HEK293 (cell line): ENCODE measurements at regions not wholly inside any gene's neighbourhood (a gene's known extent, or its start where the extent isn't known, plus 50 kb on each side); places are given as distances from the start of the nearest gene placed in this dataset.

Experiments
- CTCF ChIA-PET: fragments of 350-600 bp; formaldehyde crosslinking; extraction: SDS; loops from one replicate; lab custom pipeline; 2021; ENCODE audit warnings: antibody characterized with exemption; lab: Yijun Ruan, JAX
- POLR2A ChIA-PET: fragments of 300-600 bp; formaldehyde crosslinking; extraction: SDS; loops from one replicate; lab custom pipeline; 2020; ENCODE audit warnings: antibody characterized with exemption, inconsistent platforms; lab: Yijun Ruan, JAX
- H3K27ac ChIP-seq: fragments of 200-500 bp; sonication (Bioruptor generic); 2 replicates; pipeline ENCODE4 v1.5.1; 2014; ENCODE audit warnings: low read depth, low read length, control low read depth, inconsistent platforms; ENCODE audit errors: extremely low read depth
- H3K36me3 ChIP-seq, 2 experiments: fragments of 200-500 bp in 1 of 2; sonication (Bioruptor generic) in 1 of 2; 1 replicate in 1 of 2; 2 replicates in 1 of 2; pipeline ENCODE4 v1.5.1; 2014 to 2017; ENCODE audit warnings: inconsistent platforms in 2 of 2, low read length in 2 of 2; ENCODE audit not compliant: control insufficient read depth in 2 of 2, insufficient read depth in 1 of 2
- H3K4me1 ChIP-seq: fragments of 200-500 bp; sonication (Bioruptor generic); 2 replicates; pipeline ENCODE4 v1.5.1; 2014; ENCODE audit warnings: mild to moderate bottlenecking, low read length, inconsistent platforms; ENCODE audit not compliant: control insufficient read depth, insufficient read depth
- H3K4me3 ChIP-seq: 2 replicates; pipeline ENCODE4 v1.5.1; 2011; ENCODE audit warnings: low read depth, mild to moderate bottlenecking, control low read depth, low read length, moderate library complexity
- H3K9me3 ChIP-seq: fragments of 200-500 bp; sonication (Bioruptor generic); 2 replicates; pipeline ENCODE4 v1.5.1; 2014; ENCODE audit warnings: low read depth, low read length, inconsistent platforms; ENCODE audit not compliant: control insufficient read depth, insufficient read depth
- GLI4 ChIP-seq: fragments of 450-650 bp; formaldehyde crosslinking; IDR thresholded peaks from 2 replicates; pipeline ENCODE4 v1.5.1; 2016; ENCODE audit warnings: missing biosample characterization, missing genetic modification characterization
- MZF1 ChIP-seq: fragments of 450-650 bp; formaldehyde crosslinking; IDR thresholded peaks from 2 replicates; pipeline ENCODE4 v1.5.1; 2017; ENCODE audit warnings: missing biosample characterization, missing genetic modification characterization, borderline replicate concordance
- SP7 ChIP-seq: fragments of 450-650 bp; formaldehyde crosslinking; IDR thresholded peaks from 2 replicates; pipeline ENCODE4 v1.5.1; 2016; ENCODE audit warnings: missing biosample characterization, missing genetic modification characterization
- YY2 ChIP-seq: fragments of 450-650 bp; formaldehyde crosslinking; IDR thresholded peaks from 2 replicates; pipeline ENCODE4 v1.5.1; 2016; ENCODE audit warnings: missing biosample characterization, missing genetic modification characterization
- ZBTB17 ChIP-seq: fragments of 450-650 bp; formaldehyde crosslinking; IDR thresholded peaks from 2 replicates; pipeline ENCODE4 v1.5.1; 2016; ENCODE audit warnings: missing biosample characterization, missing genetic modification characterization
- ZNF146 ChIP-seq: fragments of 450-650 bp; formaldehyde crosslinking; IDR thresholded peaks from 2 replicates; pipeline ENCODE4 v1.5.1; 2016; ENCODE audit warnings: missing biosample characterization, missing genetic modification characterization
- ZNF184 ChIP-seq: fragments of 450-650 bp; IDR thresholded peaks from 2 replicates; pipeline ENCODE4 v1.5.1; 2018; ENCODE audit warnings: missing biosample characterization, mild to moderate bottlenecking, missing genetic modification characterization
- ZNF202 ChIP-seq: fragments of 450-650 bp; formaldehyde crosslinking; IDR thresholded peaks from 2 replicates; pipeline ENCODE4 v1.5.1; 2016; ENCODE audit warnings: missing biosample characterization, missing genetic modification characterization, borderline replicate concordance
- ZNF23 ChIP-seq: fragments of 450-650 bp; formaldehyde crosslinking; IDR thresholded peaks from 2 replicates; pipeline ENCODE4 v1.5.1; 2016; ENCODE audit warnings: missing biosample characterization, missing genetic modification characterization, borderline replicate concordance
- ZNF280C ChIP-seq: fragments of 450-650 bp; formaldehyde crosslinking; IDR thresholded peaks from 2 replicates; pipeline ENCODE4 v1.5.1; 2016; ENCODE audit warnings: missing biosample characterization, missing genetic modification characterization
- ZNF280D ChIP-seq: fragments of 450-650 bp; formaldehyde crosslinking; IDR thresholded peaks from 2 replicates; pipeline ENCODE4 v1.5.1; 2016; ENCODE audit warnings: missing biosample characterization, missing genetic modification characterization
- ZNF473 ChIP-seq: fragments of 450-650 bp; formaldehyde crosslinking; IDR thresholded peaks from 2 replicates; pipeline ENCODE4 v1.5.1; 2017; ENCODE audit warnings: missing biosample characterization, missing genetic modification characterization
- ZNF510 ChIP-seq: fragments of 450-650 bp; formaldehyde crosslinking; IDR thresholded peaks from 2 replicates; pipeline ENCODE4 v1.5.1; 2018; ENCODE audit warnings: mild to moderate bottlenecking, missing genetic modification characterization, missing biosample characterization; ENCODE audit not compliant: insufficient replicate concordance
- ZNF514 ChIP-seq: fragments of 450-650 bp; formaldehyde crosslinking; IDR thresholded peaks from 2 replicates; pipeline ENCODE4 v1.5.1; 2016; ENCODE audit warnings: missing biosample characterization, missing genetic modification characterization
- ZNF549 ChIP-seq: fragments of 450-650 bp; IDR thresholded peaks from 2 replicates; pipeline ENCODE4 v1.5.1; 2018; ENCODE audit warnings: missing biosample characterization, missing genetic modification characterization, mild to moderate bottlenecking, inconsistent platforms, moderate library complexity
- ZNF585B ChIP-seq: fragments of 450-650 bp; formaldehyde crosslinking; IDR thresholded peaks from 2 replicates; pipeline ENCODE4 v1.5.1; 2016; ENCODE audit warnings: missing biosample characterization, missing genetic modification characterization
- ZNF785 ChIP-seq: fragments of 450-650 bp; formaldehyde crosslinking; IDR thresholded peaks from 2 replicates; pipeline ENCODE4 v1.5.1; 2016; ENCODE audit warnings: missing biosample characterization, missing genetic modification characterization
- ZNF792 ChIP-seq: fragments of 450-650 bp; formaldehyde crosslinking; IDR thresholded peaks from 2 replicates; pipeline ENCODE4 v1.5.1; 2016; ENCODE audit warnings: missing biosample characterization, missing genetic modification characterization
- ZSCAN30 ChIP-seq: fragments of 450-650 bp; IDR thresholded peaks from 2 replicates; pipeline ENCODE4 v1.5.1; 2018; ENCODE audit warnings: missing biosample characterization, mild to moderate bottlenecking, missing genetic modification characterization, moderate library complexity
- TF ChIP-seq, protein P1 (sequence below): fragments of 450-650 bp; IDR thresholded peaks from 2 replicates; pipeline ENCODE4 v1.5.1; 2018; ENCODE audit warnings: missing biosample characterization, missing genetic modification characterization
- TF ChIP-seq, protein P2 (sequence below): fragments of 450-650 bp; formaldehyde crosslinking; IDR thresholded peaks from 2 replicates; pipeline ENCODE4 v1.5.1; 2016; ENCODE audit warnings: missing biosample characterization, missing genetic modification characterization

GRCh38 chr3:55170444-55170843 lies 242.6 kb upstream of the LRTM1 start (continued):
- TF ChIP-seq ZNF280C (tag by site-specific recombination): no peak
- TF ChIP-seq, all 188 proteins: peak for 0

GRCh38 chr3:55169608-55170072 lies 241.8 kb upstream of the LRTM1 start:
- no peaks in the 10 kb centered on the region for H3K9me3 ChIP-seq
- no peak for TF ChIP-seq GLI4 (tag by site-specific recombination)
- TF ChIP-seq ZNF280D (tag by site-specific recombination): no peak
- no peak for TF ChIP-seq MZF1 (tag by site-specific recombination)
- TF ChIP-seq ZSCAN30 (tag by site-specific recombination): no peak
- TF ChIP-seq SP7: no peak
- TF ChIP-seq ZNF473 (tag by site-specific recombination): no peak
- TF ChIP-seq ZBTB17 (tag by site-specific recombination): no peak
- no peak for TF ChIP-seq ZNF585B
- TF ChIP-seq ZNF549 (tag by site-specific recombination): no peak
- TF ChIP-seq ZNF792 (tag by site-specific recombination): no peak
- TF ChIP-seq ZNF23: no peak
- no peak for TF ChIP-seq ZNF510 (tag by site-specific recombination)
- H3K36me3 ChIP-seq: no peaks in the 10 kb centered on the region
- no peak overlapping the region for H3K4me3 ChIP-seq
- H3K27ac ChIP-seq: no peak overlapping the region
- ChIA-PET POLR2A (no interaction called here), CTCF (interaction anchor here (3.6 kb wide), 1 partner anchor 11 kb away, joined by 13 read pairs; no protein-coding TSS in a partner anchor)
- H3K4me1 ChIP-seq: no peaks in the 10 kb centered on the region

DNA sequence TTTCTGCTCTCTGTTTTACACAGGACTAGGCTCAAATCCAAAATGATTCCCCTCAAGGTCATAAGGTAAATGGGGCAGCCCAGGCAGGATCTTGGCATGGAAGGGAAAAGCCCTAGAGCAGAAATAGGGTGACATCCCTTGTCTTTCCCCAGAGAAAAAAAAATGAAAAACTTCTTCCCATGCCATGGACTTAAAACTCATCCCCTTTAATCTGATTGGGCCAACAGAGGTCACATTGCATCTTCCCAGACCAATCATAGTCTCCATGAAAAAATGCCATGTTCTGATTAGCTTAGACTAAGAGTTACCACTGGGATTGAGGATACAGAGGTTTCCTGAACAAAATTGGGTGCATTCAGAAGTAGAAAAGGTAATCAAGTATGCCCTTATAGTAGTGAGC lies 241.3 kb upstream of the LRTM1 start:
- no peaks in the 10 kb centered on the region for H3K36me3 ChIP-seq
- H3K4me1 ChIP-seq: no peaks in the 10 kb centered on the region
- TF ChIP-seq ZNF785 (no peak), ZNF280C (tag by site-specific recombination) (no peak), ZNF184 (tag by site-specific recombination) (no peak), ZNF146 (tag by site-specific recombination) (no peak), YY2 (no peak), ZNF514 (tag by site-specific recombination) (no peak), ZNF202 (no peak)
- TF ChIP-seq, protein P1, sequence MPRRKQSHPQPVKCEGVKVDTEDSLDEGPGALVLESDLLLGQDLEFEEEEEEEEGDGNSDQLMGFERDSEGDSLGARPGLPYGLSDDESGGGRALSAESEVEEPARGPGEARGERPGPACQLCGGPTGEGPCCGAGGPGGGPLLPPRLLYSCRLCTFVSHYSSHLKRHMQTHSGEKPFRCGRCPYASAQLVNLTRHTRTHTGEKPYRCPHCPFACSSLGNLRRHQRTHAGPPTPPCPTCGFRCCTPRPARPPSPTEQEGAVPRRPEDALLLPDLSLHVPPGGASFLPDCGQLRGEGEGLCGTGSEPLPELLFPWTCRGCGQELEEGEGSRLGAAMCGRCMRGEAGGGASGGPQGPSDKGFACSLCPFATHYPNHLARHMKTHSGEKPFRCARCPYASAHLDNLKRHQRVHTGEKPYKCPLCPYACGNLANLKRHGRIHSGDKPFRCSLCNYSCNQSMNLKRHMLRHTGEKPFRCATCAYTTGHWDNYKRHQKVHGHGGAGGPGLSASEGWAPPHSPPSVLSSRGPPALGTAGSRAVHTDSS (tag by site-specific recombination): no peak
- TF ChIP-seq, protein P2, sequence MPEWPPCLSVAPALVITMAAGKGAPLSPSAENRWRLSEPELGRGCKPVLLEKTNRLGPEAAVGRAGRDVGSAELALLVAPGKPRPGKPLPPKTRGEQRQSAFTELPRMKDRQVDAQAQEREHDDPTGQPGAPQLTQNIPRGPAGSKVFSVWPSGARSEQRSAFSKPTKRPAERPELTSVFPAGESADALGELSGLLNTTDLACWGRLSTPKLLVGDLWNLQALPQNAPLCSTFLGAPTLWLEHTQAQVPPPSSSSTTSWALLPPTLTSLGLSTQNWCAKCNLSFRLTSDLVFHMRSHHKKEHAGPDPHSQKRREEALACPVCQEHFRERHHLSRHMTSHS (tag by site-specific recombination): no peak
- TF ChIP-seq, all 188 proteins: peak for 0
- no peaks in the 10 kb centered on the region for H3K9me3 ChIP-seq
- ChIA-PET POLR2A (no interaction called here), CTCF (interaction anchor here (3.6 kb wide), 1 partner anchor 12 kb away, joined by 13 read pairs; no protein-coding TSS in a partner anchor)
- no peak overlapping the region for H3K4me3 ChIP-seq
- no peak overlapping the region for H3K27ac ChIP-seq
